T-helper 1 cell treated with Interleukin-12 subunit alpha and Interleukin-12 subunit beta and Interleukin-4 antibody, amounts not matched to agents 30 μg/mL and 1 μg/mL, for 36 hours (primary cell): ENCODE measurements at regions not wholly inside any gene's neighbourhood (a gene's known extent, or its start where the extent isn't known, plus 50 kb on each side); places are given as distances from the start of the nearest gene placed in this dataset.

Experiments
- H3K27ac Mint-ChIP-seq: one replicate; pipeline ENCODE4 v1.8.0; 2021; ENCODE audit warnings: mild to moderate bottlenecking, mixed read lengths
- H3K27me3 Mint-ChIP-seq: one replicate; pipeline ENCODE4 v1.8.0; 2021; ENCODE audit warnings: low read depth, mixed read lengths
- H3K36me3 Mint-ChIP-seq: one replicate; pipeline ENCODE4 v1.8.0; 2021; ENCODE audit warnings: low read depth, mixed read lengths
- H3K4me1 Mint-ChIP-seq: one replicate; pipeline ENCODE4 v1.8.0; 2021; ENCODE audit warnings: low read depth, mixed read lengths
- H3K4me3 Mint-ChIP-seq: one replicate; pipeline ENCODE4 v1.8.0; 2021; ENCODE audit warnings: mild to moderate bottlenecking, moderate library complexity, mixed read lengths
- H3K9me3 Mint-ChIP-seq: one replicate; pipeline ENCODE4 v1.8.0; 2021; ENCODE audit warnings: mixed read lengths

GRCh38 chr10:63770523-63770922 lies 249.3 kb downstream of the REEP3 start:
- peaks cover 27% of the 10 kb centered on the region for H3K27me3 Mint-ChIP-seq
- H3K27ac Mint-ChIP-seq, result no peak overlapping the region
- H3K36me3 Mint-ChIP-seq, result no peaks in the 10 kb centered on the region
- no peaks in the 10 kb centered on the region for H3K4me1 Mint-ChIP-seq
- no peaks in the 10 kb centered on the region for H3K9me3 Mint-ChIP-seq
- H3K4me3 Mint-ChIP-seq, result no peak overlapping the region

- H3K4me1 Mint-ChIP-seq, result no peaks in the 10 kb centered on the region
- peaks cover 23% of the 10 kb centered on the region for H3K27me3 Mint-ChIP-seq
- H3K36me3 Mint-ChIP-seq, result no peaks in the 10 kb centered on the region
- no peaks in the 10 kb centered on the region for H3K9me3 Mint-ChIP-seq
- no peak overlapping the region for H3K4me3 Mint-ChIP-seq
- H3K27ac Mint-ChIP-seq, result no peak overlapping the region
Measured at GRCh38 chr10:63772491-63772890, 251.3 kb downstream of the REEP3 start.

GRCh38 chr10:63773106-63773505 lies 251.9 kb downstream of the REEP3 start:
- no peaks in the 10 kb centered on the region for H3K36me3 Mint-ChIP-seq
- no peak overlapping the region for H3K27ac Mint-ChIP-seq
- no peaks in the 10 kb centered on the region for H3K4me1 Mint-ChIP-seq
- no peaks in the 10 kb centered on the region for H3K9me3 Mint-ChIP-seq
- H3K4me3 Mint-ChIP-seq, result no peak overlapping the region
- peaks cover 20% of the 10 kb centered on the region for H3K27me3 Mint-ChIP-seq

GRCh38 chr10:63773962-63774361 lies 252.8 kb downstream of the REEP3 start:
- no peaks in the 10 kb centered on the region for H3K36me3 Mint-ChIP-seq
- no peak overlapping the region for H3K27ac Mint-ChIP-seq
- no peaks in the 10 kb centered on the region for H3K9me3 Mint-ChIP-seq
- no peaks in the 10 kb centered on the region for H3K4me1 Mint-ChIP-seq
- no peak overlapping the region for H3K4me3 Mint-ChIP-seq
- peaks cover 20% of the 10 kb centered on the region for H3K27me3 Mint-ChIP-seq

DNA sequence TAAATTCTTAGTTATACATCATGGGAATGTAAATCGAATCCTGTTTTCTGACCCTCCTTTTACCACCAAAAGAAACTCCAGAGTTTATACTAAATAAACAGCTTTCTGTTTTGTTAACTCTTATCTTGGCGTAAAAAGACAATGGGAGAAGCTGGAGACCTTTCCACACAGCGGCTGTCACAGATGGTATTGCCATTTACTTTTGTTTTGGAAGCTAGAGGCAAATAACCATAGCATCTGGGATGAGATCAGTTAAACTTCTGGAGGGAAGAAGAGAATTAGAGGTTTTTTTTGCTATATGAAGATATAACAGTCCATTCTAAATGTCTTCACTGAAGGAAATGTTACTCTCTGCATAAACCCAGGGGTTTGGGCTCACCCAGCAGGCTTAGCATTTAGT lies 258.9 kb downstream of the REEP3 start:
- Mint-ChIP-seq H3K4me3 (no peak overlapping the region), H3K9me3 (no peaks in the 10 kb centered on the region), H3K36me3 (no peaks in the 10 kb centered on the region), H3K4me1 (no peaks in the 10 kb centered on the region), H3K27ac (no peak overlapping the region), H3K27me3 (no peaks in the 10 kb centered on the region)

DNA sequence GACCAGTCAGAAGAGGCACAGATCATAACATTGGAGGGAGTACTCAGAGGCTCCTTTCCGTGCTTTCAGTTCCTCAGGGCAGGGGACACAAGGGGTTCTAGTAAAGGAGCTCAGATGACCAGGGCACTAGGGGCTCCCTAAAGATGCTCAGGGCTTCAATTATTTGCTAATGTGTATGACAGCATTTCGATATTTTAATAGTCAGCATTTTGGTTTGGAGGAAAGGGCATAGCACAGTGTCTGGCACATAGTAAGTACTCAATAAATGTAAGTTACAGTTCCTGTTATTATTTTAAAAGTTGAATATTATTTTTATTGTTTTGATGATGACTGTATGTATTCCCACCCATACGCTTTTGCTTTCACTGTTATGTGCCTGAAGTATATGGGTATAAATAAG lies 260.0 kb downstream of the REEP3 start:
- H3K27ac Mint-ChIP-seq, result no peak overlapping the region
- no peaks in the 10 kb centered on the region for H3K9me3 Mint-ChIP-seq
- no peaks in the 10 kb centered on the region for H3K36me3 Mint-ChIP-seq
- no peaks in the 10 kb centered on the region for H3K4me1 Mint-ChIP-seq
- no peak overlapping the region for H3K4me3 Mint-ChIP-seq
- H3K27me3 Mint-ChIP-seq, result peaks cover 3% of the 10 kb centered on the region

DNA sequence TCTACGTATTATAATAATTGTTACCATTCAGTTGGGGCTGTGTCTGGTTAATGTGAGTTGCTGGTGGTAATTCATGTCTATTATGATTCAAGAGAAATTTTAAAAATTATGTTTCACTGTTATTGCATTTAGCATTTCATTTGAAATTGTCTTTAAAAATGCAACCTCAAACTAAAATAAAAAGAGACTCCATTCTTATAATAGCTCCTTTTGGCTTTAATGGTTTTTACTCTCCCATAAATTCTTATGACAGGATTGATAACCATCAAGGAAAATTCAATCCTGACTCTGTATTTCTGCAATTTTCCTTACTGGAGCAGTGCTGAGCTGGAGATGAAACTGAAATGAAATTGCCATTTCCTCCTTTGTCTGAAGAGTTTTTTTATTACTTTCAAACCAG lies 262.7 kb downstream of the REEP3 start:
- Mint-ChIP-seq H3K36me3 (no peaks in the 10 kb centered on the region), H3K4me1 (no peaks in the 10 kb centered on the region), H3K9me3 (no peaks in the 10 kb centered on the region), H3K27me3 (peaks cover 3% of the 10 kb centered on the region), H3K27ac (no peak overlapping the region), H3K4me3 (no peak overlapping the region)

DNA sequence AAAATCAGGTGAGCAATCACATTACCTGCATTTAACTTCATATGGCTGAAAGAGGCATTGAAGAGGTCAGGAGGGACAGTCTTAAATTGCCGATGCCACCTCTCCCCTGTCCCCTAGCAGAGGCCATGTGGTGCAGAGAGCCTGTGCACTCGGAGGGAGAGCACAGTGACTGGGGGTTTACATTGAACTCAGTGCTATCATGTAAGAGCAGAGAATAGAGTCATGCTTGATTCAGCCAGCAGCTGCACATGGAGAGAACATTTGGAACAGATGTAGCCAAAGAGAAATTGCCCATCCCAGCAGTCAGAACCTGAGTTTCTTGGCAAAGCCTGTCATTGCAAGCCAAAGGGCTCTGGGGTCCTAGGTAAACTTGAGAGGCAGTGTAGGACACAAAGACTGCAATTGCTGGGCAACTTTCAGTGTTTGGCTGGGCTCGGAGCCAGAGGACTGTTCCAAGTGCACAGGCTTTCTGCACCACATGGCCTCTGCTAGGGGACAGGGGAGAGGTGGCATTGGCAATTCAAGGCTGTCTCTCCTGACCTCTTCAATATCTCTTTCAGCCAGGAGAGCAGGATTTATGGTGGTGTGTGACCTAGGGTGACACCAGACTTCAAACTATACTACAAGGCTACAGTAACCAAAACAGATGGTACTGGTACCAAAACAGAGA lies 267.1 kb downstream of the REEP3 start:
- Mint-ChIP-seq H3K27me3 (peaks cover 3% of the 10 kb centered on the region), H3K9me3 (no peaks in the 10 kb centered on the region)

DNA sequence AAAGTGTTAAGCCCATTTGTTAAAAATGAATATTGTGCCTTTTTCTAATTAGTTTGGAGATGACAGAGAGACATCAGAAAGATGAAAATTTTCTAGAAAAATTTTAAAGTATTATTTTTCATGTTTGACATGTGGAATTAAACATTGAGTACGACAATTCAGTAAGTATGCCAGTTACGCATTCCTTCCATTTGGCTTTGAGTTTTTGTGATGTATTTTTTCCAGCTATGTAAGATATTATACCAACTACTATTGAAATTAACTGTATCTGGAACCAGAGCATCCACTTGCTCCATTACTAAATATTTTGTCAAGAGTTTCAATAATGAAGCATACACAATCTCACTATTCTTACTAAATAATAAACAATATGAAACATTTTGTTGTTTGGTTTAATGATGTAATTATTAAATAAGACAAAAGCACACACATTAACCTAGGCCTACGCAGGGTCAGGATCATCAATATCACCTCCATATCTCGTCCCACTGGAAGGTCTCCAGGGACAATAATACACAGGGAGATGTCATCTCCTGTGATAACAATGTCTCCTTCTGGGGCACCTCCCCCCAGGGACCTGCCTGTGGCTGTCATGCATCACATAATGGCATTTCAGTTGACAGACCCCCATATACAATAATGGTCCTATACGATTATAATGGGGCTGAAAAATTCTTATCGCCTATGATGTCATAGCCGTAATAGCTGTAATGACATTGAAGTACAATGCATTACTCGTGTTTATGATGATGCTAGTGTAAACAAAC lies 274.1 kb downstream of the REEP3 start:
- H3K4me3 Mint-ChIP-seq, result no peak overlapping the region
- H3K27me3 Mint-ChIP-seq, result no peaks in the 10 kb centered on the region
- no peaks in the 10 kb centered on the region for H3K36me3 Mint-ChIP-seq
- H3K4me1 Mint-ChIP-seq, result no peaks in the 10 kb centered on the region
- H3K9me3 Mint-ChIP-seq, result no peaks in the 10 kb centered on the region
- H3K27ac Mint-ChIP-seq, result no peak overlapping the region

More for the DNA sequence above, 267.1 kb downstream of the REEP3 start:
- no peak overlapping the region for H3K4me3 Mint-ChIP-seq
- H3K4me1 Mint-ChIP-seq, result no peaks in the 10 kb centered on the region
- H3K36me3 Mint-ChIP-seq, result no peaks in the 10 kb centered on the region
- H3K27ac Mint-ChIP-seq, result no peak overlapping the region

DNA sequence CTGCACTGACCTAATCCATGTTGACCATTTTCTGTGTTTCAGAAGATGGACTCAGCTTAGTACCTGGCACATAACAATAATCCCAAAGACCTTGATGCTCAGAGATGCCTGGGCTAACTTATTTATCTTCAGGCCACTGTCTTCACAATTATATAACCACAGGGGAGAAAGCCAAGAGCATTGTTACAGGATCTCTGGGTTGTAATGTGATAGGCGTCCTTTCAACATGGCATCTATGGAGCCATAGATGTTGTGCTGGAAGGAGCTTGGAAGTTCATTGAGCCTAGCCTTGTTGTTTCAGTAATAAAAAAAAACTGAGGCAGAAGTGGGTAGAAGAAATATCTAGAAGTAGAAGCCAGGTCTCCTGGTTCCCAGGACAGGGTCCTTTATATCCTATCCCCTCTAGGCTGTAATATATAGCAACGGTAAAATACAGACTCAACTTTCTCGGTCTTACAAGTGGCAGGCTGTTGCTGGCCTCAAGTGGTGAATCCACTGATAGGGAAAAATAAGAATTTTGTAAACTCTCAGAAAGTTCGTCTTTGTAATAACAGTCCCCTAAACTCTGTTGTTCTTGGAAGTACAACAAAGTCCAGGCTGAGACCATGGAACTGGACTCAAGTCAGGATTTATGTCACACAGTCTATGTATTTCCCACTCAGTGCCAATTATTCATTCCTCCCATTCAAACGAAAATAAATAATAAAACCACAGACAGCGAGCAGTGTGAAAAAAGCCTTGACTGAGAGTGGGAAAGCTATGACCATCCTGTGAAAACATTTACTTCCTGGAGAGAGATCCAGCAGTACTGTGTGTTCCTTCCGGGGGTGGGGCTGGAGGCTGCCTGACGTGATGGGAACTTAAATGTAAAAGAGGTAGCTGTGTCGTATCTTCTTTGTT lies 277.6 kb downstream of the REEP3 start:
- Mint-ChIP-seq H3K27me3 (no peaks in the 10 kb centered on the region), H3K27ac (no peak overlapping the region), H3K4me3 (no peak overlapping the region), H3K4me1 (no peaks in the 10 kb centered on the region), H3K9me3 (no peaks in the 10 kb centered on the region), H3K36me3 (no peaks in the 10 kb centered on the region)

GRCh38 chr10:63799521-63800300 lies 278.5 kb downstream of the REEP3 start:
- H3K27ac Mint-ChIP-seq, result no peak overlapping the region
- H3K4me3 Mint-ChIP-seq, result no peak overlapping the region
- no peaks in the 10 kb centered on the region for H3K27me3 Mint-ChIP-seq
- H3K9me3 Mint-ChIP-seq, result no peaks in the 10 kb centered on the region
- no peaks in the 10 kb centered on the region for H3K36me3 Mint-ChIP-seq
- no peaks in the 10 kb centered on the region for H3K4me1 Mint-ChIP-seq

GRCh38 chr10:63801166-63801565 lies 280.0 kb downstream of the REEP3 start:
- Mint-ChIP-seq H3K4me3 (no peak overlapping the region), H3K27ac (no peak overlapping the region), H3K27me3 (no peaks in the 10 kb centered on the region), H3K4me1 (no peaks in the 10 kb centered on the region), H3K36me3 (no peaks in the 10 kb centered on the region), H3K9me3 (no peaks in the 10 kb centered on the region)

DNA sequence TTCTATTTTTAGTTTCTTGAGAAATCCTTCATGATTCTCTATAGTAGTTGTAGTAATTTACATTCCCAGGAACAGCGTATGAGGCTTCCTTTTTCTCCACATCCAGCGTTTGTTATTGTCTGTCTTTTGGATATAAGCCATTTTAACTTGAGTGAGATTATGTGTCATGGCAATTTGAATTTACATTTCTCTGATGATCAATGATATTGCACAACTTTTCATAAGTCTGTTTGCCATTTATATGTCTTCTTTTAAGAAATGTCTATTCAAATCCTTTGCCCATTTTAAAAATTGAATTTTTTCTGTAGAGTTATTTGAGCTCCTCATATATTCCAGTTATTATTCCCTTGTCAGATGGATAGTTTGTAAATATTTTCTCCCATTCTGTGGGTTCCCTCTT lies 285.1 kb downstream of the REEP3 start:
- Mint-ChIP-seq H3K36me3 (no peaks in the 10 kb centered on the region), H3K27ac (no peak overlapping the region)

DNA sequence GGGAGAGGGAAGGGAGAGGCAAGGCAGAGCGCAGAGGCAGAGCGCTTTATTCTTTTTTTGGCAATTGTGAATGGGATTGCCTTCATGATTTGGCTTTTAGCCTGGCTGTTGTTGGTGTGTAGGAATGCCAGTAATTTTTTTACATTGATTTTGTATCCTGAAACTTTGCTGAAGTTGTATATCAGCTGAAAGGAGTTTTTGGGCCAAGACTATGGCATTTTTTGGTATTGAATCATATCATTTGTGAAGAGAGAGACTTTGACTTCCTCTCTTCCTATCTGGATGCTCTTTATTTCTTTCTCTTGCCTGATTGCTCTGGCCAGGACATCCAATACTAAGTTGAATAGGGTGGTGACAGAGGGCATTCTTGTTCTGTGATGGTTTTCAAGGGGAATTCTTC lies 291.3 kb downstream of the REEP3 start:
- Mint-ChIP-seq H3K9me3 (peaks cover 4% of the 10 kb centered on the region), H3K4me3 (no peak overlapping the region), H3K27me3 (no peaks in the 10 kb centered on the region), H3K4me1 (no peaks in the 10 kb centered on the region), H3K36me3 (no peaks in the 10 kb centered on the region), H3K27ac (no peak overlapping the region)

More for the DNA sequence above, 285.1 kb downstream of the REEP3 start:
- Mint-ChIP-seq H3K9me3 (no peaks in the 10 kb centered on the region), H3K27me3 (no peaks in the 10 kb centered on the region), H3K4me1 (no peaks in the 10 kb centered on the region), H3K4me3 (no peak overlapping the region)
